EL (cell line): ENCODE measurements at regions not wholly inside any gene's neighbourhood (a gene's known extent, or its start where the extent isn't known, plus 50 kb on each side); places are given as distances from the start of the nearest gene placed in this dataset.

Experiments used
- DNase-seq: peaks from one replicate; pipeline ENCODE4 v3.0.0-alpha.2; 2016

DNA sequence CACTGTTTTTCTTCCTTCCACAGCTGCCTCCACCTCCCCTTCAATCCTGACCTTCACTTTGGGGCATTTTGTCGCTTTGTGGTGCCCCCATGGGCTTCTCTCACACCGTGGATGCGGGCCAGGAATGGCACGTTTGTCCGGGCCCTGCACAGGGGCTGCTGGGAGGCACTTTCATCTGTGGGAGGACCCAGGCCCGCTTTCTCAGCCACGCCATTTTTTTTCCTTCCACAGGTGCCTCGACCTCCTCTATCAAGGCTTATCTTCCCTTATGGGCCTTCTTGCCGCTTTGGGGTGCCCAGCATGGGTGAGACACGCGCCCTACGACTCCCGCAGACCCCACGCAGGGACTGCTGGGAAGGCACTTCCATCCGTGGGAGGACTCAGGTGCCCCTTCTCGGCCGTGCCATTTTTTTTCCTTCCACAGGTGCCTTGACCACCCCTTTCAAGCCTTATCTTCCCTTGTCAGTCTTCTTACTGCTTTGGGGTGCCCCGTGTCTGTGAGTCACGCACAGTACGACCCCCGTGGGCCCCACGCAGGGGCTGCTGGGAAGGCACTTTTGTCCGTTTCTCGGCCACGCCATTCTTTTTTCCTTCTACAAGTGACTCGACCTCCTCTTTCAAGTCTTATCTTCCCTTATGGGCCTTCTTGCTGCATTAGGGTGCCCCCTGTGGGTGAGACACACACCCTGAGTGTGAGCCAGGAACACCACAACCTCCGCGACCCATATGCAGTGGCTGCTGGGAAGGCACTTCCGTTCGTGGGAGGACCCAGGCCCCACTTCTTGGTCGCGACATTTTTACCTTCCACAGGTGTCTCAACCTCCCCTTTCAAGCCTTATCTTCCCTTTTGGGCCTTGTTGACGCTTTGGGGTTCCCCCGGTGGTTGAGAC is 270.7 kb downstream of the ALG10 start:
- DNase-seq, result no peak

DNA sequence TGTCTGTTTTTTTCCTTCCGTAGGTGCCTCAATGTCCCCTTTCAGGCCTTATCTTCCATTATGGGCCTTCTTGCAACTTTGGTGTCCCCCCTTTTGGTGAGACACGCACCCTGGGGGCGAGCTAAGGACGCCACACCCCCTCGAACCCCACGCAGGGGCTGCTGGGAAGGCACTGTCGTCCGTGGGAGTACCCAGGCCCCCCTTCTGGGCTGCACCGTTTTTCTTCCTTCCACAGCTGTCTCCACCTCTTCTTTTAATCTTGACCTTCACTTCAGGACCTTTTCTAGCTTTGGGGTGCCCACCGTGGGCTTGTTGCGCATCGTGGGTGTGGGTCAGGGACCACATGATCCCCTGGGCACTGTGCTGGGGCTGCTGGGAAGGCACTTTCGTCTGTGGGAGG is 271.8 kb downstream of the ALG10 start:
- DNase-seq, result no peak

DNA sequence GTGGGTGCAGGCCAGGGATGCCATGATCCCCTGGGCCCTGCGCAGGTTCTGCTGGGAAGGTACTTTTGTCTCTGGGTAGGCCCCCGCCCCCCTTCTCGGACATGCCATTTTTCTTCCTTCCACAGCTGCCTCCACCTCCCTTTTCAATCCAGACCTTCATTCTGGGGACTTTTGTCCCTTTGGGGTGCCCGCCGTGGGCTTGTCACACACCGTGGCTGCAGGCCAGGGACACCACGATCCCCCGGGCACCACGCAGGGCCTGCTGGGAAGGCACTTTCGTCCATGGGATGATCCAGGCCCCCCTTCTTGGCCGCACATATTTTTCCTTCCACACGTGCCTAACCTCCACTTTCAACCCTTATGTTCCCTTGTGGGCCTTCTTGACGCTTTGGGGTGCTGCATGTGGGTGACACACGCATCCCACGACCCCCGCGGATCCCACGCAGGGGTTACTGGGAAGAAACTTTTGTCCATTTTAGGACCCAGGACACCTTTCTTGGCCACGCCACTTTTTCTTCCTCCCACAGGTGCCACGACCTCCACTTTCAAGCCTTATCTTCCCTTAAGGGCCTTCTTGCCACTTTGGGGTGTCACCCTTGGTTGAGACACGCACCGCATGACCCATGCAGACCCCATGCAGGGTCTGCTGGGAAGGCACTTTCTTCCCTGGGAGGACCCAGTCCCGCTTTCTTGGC is 272.5 kb downstream of the ALG10 start:
- DNase-seq, result no peak

DNA sequence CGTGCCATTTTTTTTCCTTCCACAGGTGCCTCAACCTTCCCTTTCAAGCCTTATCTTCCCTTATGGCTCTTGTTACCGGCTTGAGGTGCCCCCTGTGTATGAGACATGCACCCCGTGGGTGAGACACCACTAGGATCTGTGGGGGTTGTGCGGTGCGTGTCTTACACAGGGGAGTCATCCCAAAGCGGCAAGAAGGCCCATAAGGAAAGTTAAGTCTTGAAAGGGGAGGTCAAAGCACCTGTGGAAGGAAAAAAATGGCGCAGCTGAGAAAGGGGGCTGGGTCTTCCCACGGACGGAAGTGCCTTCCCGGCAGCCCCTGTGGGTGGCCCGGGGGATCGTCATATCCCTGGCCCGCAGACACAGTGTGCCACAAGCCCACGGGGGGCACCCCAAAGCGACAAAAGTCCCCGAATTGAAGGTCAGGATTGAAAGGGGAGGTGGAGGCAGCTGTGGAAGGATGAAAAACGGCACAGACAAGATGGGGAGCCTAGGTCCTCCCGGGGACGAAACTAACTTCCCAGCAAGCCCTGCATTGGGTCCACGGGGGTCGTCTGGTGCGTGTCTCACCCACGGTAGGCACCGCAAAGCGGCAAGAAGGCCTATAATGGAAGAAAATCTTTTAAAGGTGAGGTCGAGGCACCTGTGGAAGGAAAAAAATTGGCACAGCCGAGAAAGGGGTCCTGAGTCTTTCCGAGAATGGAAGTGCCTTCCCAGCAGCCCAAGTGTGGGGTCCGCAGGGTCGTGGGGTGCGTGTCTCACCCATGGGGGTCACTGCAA is 273.3 kb downstream of the ALG10 start:
- DNase-seq, result no peak

DNA sequence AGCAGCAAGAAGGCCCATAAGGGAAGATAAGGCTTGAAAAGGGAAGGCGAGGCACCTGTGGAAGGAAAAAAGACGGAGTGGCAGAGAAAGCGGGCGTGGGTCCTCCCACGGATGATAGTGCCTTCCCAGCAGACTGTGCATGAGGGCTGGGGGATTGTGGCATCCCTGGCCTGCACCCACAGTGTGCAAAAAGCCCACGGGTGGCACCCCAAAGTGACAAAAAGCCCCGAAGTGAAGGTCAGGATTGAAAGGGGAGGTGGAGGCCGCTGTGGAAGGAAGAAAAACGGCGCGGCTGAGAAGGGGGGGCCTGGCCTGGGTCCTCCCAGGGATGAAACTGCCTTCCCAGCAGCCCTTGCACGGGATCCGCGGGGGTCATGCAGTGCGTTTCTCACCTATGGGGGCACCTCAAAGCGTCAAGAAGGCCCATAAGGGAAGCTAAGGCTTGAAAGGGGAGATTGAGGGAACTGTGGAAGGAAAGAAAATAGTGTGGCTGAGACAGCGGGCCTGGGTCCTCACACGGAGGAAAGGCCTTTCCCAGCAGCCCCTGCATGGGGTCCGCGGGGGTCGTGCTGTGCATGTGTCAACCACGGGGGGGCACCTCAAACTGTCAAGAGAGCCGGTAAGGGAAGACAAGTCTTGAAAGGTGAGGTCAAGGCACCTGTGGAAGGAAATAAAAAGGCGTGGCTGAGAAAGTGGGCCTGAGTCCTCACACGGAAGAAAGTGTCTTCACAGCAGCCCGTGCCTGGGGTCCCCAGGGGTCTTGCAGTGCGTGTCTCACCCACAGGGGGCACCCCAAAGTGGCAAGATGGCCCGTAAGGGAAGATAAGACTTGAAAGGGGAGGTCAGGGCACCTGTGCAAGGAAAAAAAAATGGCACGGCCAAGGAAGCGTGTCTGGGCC is 274.1 kb downstream of the ALG10 start:
- DNase-seq, result no peak

DNA sequence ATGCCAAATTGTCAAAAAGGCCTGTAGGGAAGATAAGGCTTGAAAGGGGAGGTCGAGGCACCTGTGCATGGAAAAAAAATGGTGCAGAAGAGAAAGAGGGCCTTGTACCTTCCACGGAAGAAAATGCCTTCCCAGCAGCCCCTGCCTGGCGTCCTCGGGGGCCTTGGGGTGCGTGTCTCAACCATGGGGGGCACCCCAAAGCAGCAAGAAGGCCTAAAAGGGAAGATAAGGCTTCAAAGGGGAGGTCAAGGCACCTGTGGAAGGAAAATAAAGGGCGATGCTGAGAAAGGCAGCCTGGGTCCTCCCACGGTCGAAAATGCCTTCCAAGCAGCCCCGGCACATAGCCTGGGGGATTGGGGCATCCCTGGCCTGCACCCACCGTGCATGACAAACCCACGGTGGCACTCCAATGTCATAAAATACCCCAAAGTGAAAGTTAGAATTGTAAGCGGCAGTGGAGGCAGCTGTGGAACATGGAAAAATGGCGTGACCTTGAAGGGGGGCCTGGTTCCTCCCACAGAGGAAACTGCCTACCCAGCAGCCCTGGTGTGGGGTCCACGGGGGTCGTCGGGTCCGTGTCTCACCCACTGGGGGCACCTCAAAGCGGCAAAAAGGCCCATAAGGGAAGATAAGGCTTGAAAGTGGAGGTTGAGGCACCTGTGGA is 275.0 kb downstream of the ALG10 start:
- DNase-seq, result no peak

DNA sequence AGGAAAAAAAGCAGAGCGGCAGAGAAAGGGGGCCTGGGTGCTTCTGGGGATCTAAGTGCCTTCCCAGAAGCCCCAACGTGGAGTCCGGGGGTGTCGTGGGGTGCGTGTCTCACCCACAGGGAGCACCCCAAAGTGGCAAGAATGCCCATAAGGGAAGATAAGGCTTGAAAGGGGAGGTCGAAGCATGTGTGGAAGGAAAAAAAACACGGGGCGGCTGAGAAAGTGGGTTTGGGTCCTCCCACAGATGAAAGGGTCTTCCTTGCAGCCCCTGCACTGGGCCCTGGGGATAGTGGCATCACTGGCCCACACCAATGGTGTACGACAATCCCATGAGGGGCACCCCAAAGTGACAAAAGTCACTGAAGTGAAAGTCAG is 275.5 kb downstream of the ALG10 start:
- DNase-seq, result no peak

DNA sequence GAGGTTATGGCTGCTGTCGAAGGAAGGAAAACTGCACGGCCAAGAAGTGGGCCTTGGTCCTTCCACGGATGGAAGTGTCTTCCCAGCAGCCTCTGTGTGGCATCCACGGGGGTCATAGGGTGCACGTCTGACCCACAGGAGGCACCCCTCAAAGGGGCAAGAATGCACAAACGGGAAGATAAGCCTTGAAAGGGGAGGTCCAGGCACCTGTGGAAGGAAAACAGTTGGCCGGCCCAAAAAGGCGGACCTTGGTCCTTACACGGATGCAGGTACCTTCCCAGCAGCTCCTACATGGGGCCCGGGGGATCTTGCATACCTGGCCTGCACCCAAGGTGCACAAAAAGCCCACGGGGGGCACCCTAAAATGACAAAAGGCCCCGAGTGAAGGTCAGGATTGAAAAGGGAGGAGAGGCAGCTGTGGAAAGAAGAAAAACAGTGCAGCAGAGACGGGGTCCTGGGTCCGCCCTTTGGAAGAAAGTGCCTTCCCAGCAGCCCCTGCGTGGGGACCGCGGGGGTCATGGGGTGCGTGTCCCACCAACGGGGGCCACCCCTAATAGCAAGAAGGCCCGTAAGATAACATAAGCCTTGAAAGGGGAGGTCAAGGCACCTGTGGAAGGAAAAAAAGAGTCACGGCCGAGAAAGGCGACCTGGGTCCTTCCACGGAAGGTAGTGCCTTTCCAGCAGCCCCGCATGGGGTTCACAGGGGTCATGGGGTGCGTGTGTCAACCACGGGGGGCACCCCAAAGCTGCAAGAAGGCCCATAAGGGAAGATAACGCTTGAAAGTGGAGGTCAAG is 276.1 kb downstream of the ALG10 start:
- no peak for DNase-seq

DNA sequence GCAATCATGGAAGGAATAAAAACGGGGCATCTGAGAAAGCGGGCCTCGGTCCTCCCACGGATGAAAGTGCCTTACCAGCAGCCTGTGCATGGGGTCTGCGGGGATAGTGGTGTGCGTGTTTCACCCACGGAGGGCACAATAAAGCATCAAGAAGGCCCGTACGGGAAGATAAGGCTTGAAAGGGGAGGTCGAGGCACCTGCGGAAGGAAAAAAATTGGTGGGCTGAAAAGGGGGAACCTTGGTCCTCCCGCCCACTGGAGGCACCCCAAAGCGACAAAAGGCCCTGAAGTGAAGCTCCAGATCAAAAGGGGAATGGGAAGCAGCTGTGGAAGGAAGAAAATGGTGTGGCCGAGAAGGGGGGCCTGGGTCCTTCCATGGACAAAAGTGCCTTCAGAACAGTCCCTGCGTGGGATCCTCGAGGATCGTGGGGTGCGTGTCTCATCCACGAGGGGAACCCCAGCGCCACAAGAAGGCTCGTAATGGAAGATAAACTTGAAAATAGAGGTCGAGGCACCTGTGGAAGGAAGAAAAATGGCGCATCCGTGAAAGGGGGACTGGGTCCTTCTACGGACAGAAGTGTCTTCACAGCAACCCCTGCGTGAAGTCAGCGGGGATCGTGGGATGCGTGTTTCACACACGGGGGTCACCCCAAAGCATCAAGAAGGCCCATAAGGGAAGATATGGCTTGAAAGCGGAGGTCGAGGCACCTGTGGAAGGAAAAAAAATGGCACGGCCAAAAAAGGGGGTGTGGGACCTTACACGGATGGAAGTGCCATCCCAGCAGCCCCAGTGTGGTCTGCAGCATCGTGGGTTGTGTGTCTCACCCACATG is 276.9 kb downstream of the ALG10 start:
- no peak for DNase-seq

DNA sequence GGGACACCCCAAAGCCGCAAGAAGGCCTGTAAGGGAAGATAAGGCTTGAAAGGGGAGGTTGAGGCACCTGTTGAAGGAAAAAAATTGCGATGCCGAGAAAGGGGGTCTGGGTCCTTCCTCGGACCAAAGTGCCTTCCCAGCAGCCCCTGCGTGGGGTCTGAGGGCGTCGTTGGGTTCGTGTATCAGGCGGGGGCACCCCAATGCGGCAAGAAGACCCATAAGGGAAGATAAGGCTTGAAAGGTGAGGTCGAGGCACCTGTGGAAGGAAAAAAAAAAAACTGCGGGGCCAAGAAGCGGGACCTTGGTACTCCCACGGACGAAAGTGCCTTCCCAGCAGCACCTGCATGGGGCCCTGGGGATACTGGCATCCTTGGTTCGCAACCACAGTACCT is 277.5 kb downstream of the ALG10 start:
- no peak for DNase-seq

DNA sequence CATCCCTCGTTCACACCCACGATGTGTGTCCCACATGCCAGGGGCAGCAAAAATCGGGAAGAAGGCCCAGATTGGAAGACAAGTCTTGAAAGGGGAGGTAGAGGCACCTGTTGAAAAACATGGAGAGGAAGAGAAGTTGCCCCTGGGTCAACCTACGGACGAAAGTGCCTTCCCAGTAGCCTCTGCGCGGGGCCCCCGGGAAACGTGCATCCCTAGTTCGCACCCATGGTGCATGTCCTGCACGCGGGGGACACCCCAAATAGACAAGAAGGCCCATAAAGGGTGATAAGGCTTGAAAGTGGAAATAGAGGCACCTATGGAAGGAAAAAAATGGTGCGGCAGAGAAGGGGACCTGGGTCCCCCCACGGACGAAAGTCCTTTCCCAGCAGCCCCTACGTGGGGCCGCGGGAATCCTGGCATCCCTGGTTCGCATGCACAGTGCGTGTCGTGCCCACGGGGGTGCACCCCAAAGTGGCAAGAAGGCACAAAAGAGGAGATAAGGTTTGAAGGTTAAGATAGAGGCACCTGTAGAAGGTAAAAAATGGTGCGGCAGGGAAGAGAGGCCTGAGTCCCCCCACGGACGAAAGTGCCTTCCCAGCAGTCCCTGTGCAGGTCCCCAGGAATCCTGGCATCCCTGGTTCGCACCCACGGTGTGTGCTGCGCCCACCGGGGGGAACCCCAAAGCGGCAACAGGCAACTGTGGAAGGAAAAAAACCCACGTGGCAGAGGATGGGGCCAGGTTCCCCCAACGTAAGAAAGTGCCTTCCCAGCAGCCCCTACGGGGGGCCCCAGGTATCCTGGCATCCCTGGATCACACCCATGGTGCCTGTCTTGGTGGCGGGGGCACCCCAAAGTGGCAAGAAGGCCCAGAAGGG is 278.3 kb downstream of the ALG10 start:
- no peak for DNase-seq

DNA sequence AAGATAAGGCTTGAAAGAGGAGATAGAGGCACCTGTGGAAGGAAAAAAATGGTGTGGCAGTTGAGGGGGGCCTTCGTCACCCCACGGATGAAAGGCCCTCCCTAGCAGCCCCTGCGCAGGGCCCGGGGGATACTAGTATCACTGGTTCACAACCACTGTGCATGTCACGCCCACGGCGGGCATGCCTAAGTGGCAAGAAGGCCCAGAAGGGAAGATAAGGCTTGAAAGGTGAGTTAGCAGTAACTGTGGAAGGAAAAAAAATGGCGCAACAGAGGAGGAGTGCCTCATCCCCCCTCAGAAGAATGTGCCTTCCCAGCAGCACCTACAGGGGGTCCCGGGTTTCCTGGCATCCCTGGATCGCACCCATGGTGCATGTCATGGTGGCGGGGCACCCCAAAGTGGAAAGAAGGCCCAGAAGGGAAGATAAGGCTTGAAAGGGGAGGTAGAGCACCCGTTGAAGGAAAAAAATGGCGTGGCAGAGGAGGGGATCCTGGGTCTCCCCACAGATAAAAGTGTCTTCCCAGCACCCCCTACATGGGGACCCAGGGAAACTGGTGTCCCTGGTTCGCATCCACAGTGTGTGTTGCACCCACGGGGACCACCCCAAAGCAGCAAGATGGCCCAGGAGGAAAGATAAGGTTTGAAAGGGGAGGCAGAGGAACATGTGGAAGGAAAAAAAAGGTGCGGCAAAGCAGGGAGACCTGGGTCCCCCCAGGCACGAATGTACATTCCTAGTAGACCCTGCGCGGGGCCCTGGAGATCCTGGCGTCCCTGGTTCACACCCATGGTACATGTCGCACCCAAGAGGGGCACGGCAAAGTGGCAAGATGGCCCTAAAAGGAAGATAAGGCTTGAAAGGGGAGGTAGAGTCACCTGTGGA is 279.2 kb downstream of the ALG10 start:
- DNase-seq, result no peak

DNA sequence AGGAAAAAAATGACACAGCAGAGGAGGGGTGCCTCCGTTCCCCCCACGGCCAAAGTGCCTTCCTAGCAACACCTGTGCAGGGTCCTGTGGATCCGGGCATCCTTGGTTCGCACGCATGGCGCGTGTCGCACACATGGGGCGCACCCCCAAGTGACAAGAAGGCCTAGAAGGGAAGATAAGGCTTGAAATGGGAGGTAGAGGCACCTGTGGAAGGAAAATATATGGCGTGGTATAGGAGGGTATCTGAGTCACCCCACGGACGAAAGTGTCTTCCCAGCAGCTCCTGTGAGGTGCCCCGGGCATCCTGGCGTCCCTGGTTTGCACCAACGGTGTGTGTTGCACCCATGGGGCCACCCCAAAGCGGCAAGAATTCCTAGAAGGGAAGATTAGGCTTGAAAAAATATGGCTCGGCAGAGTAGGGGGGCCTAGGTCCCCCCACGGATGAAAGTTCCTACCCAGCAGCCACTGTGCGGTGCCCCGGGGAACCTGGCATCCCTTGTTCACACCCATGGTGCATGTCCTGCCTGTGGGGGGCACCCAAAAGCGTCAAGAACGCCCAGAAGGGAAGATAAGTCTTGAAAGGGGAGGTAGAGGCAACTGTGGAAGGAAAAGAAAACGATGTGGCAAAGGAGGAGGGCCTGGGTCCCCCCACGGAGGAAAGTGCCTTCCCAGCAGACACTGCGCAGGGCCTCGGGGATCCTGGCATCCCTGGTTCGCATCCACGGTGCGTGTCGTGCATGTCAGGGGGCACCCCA is 280.0 kb downstream of the ALG10 start:
- DNase-seq, result no peak

DNA sequence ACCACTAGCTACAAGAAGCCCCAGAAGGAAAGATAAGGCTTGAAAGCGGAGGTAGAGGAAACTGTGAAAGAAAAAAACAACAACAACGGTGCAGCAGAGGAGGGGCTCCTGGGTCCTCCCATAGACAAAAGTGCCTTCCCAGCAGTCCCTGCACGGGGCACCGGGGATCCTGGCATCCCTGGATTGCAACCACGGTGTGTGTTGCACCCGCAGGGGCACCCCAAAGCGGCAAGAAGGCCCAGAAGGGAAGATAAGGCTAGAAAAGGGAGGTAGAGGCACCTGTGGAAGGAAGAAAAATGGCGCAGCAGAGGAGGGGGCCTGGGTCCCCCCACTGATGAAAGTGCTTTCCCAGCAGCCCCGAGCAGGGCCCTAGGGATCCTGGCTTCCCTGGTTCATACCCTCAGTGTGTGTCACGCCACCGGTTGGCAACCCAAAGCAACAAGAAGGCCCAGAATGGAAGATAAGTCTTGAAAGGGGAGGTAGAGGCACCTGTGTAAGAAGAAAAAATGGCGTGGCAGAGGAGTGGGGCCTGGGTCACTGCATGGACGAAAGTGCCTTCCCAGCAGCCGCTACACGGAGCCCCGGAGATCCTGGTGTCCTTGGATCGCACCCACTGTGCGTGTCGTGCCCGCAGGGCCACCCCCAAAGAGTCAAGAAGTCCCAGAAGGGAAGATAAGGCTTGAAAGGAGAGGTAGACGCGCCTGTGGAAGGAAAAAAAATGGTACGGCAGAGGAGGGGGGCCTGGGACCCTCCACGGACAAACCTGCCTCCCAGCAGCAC is 281.0 kb downstream of the ALG10 start:
- DNase-seq, result no peak

DNA sequence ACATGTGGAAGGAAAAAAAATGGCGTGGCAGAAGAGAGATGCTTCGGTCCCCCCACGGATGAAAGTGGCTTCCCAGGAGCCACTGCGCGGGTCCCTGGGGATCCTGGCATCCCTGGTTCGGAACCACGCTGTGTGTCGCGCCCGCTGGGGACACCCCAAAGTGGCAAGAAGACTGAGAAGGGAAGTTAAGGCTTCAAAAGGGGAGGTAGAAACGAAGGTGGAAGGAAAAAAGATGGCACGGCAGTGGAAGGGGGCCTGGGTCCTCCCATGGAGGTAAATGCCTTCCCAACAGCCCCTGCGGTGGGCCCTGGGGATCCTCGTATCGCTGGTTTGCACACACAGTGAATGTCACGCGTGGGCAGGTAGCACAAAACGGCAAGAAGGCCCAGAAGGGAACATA is 281.7 kb downstream of the ALG10 start:
- no peak for DNase-seq

DNA sequence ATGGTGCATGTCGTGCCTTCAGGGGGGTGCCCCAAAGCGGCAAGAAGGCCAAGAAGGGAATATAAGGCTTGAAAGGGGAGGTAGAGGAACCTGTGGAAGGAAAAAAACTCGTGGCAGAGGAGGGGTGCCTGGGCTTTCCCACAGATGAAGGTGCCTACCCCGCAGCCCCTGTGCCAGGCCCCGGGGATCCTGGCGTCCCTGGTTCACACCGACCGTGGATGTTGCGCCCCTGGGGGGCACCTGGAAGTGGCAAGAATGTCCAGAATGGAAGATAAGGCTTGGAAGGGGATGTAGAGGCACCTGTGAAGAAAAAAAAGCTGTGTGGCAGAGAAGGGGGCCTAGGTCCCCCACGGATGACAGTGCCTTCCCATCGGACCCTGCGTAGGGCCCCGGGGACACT is 282.2 kb downstream of the ALG10 start:
- DNase-seq, result no peak

DNA sequence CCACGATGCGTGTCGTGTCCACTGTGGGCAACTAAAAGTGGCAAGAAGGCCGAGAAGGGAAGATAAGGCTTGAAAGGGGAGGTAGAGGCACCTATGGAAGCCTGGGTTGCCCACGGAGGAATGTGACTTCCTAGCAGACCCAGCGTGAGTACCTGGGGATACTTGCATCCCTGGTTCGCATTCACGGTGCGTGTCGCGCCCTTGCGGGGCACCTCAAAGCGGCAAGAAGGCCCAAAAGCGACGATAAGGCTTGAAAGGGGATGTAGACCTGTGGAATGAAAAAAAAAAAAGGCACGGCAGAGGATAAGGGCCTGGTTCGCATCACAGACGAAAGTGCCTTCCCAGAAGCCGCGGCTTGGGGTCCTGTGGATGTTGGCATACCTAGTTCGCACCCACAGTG is 282.9 kb downstream of the ALG10 start:
- DNase-seq, result no peak
